HG02852 (cell line): ENCODE measurements at regions not wholly inside any gene's neighbourhood (a gene's known extent, or its start where the extent isn't known, plus 50 kb on each side); places are given as distances from the start of the nearest gene placed in this dataset.

Experiments used
- ATAC-seq: cut with Tn5 transposase; IDR thresholded peaks from one replicate; pipeline ENCODE4 v1.9.1; 2021; ENCODE audit warnings: mild to moderate bottlenecking, moderate library complexity; ENCODE audit not compliant: unreplicated experiment

DNA sequence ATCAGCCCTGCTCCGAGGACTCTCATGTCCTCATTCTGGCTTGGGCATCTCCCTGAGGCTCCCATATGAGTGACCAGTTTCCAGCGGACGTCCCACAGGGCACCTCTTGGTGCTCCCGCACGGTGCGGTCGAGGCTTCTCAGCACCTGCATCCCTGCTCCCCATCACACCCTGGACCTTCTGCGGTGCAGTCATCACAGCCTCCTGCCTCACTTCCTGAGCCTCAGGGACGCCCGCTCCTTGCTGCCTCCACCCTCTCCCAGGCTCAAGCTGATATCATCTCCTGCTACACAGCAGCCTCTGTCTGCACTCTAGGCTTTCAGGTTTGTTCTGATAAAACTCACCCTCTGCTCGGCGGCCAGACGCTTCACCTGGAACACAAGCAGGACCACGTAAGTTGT, 185.0 kb downstream of the TMEM18 start:
- ATAC-seq = no peak

DNA sequence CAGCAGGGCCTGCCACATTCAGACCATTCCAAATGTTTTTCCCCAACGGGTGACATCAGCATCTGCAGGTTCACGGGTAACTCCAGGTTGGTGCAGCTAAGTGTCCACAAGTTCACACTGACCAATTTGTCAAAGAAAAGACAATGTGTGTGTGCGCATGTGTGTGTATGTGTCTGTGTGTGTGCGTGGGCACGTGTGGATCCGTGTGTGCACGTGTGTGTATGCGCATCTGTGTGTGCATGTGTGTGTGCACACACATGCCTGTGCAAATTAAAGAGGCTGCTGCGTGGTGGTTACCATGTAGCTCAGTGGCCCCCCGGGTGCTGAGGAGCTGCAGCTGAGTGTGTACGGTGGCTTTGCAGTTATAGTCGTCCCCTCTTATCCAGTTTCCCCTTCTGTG, 187.4 kb downstream of the TMEM18 start:
- ATAC-seq = no peak

DNA sequence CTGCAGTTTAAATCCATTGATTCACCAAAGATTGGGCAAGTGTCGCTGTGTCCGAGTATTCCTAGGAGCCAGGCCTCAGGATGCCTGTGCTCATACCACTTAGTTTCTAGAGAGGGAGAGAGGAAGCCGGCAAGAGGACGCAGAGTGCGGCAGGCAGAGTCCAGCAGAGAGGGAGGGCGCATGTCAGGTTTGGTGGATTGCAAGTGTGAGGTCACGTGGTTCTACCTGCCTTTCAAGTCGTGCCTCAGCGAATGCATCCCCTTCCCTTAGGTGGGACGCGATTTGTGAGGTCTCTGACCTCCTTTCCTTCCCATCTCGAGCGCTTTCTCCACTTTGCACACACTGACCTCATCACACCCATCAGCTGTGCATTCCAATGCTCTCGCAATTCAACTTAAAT, 188.1 kb downstream of the TMEM18 start:
- ATAC-seq = no peak

DNA sequence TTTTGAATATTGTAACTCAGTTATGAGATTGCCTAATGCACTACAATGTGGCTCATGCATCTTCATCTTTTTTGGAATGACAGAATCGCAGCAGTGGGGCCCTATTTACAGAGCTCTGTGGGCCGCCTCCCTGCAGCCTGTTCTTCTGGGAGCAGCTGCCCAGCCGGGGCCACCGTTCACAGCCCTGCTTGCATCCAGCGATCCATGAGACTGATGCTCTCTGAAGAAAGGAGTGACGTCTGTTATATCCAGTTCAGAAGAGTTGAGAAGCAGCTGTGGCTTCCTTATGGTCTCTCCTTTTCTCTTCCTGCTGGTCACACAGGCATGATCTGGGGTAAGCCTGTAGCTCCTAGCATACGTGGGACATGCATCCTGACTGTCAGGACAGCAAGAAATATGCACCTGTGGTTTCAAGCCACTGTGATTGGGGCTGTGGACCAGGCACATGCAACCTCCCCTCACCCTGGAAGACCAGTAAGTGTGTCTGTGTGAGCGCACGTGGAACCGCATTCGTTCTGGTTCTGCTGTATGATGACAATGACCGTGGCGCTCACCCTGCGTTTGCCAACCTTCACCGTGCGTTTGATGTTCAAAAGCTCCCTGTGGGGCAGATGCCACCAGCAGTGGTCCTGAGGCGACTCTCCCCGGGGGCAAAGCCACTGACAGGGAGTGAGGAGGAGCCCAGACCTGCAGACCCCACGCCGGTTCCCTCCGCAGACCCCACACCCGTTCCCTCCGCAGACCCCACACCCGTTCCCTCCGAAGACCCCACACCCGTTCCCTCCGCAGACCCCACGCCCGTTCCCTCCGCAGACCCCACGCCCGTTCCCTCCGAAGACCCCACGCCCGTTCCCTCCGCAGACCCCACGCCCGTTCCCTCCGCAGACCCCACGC, 189.8 kb downstream of the TMEM18 start:
- ATAC-seq = no peak

DNA sequence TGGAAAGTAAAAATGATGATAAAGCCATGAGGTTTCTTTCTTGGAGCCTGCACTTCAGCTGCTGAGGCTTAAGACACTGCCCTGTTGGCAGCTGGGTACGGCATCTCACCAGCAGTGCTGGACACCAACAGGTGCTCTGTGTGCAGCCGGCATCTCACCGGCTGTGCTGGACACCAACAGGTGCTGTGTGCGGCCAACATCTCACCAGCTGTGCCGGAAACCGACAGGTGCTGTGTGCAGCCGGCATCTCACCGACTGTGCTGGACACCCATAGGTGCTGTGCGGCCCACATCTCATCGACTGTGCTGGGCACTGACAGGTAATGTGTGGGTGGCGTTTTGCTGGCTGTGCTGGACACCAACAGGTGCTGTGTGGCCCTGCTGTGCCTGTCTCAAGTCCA, 190.8 kb downstream of the TMEM18 start:
- no peak for ATAC-seq

DNA sequence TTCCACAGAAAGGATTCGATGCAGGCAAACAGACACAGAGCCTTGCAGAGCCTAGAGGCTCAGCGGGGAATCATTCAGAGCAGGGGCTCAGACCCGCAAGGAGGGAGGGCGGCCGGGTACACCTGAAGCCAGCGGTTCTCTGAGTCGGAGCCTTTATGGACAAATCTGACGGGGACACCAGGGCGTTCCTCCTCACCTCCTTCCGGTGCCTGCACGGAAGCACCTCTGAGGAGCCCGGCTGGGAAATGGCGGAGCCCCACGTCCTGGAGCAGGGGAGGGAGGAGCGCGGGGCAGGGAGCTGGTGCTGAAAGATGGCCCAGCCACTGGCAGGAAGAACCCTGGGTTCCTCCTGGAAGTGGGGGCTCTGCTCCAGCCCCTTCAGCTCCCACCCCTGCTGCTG, 193.5 kb upstream of the ALKAL2 start:
- ATAC-seq = no peak

DNA sequence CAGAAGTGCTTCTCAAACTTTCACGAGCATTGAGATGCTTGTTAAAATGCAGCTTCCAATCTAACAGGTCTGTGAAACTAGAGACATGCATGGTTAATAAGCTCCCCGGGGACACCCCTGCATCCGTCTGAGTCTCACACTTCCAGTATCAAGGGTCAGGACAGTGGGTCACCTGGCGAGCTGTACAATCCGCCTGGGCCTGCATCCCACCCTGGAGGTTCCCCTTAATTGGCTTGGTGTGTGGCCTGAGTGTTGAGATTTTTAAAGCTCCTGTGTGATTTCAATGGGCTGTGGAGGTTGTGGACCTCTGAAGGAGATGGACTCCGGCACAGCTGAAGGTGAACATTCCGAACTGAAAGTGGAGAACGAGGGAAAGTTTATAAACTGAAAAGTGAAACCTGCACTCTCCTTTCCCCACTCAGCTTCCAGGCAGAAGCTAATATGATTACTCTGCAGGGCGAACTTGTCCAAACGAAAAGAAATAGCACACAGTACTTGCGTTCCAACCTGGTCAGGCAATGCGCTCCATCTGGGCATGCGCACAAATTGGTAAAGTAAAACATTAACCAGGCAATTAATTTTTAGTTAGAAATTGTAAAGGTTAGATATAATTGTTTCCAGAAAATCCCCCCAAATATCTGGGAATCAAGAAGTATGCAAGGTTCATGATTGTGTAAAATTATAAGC, 191.7 kb upstream of the ALKAL2 start:
- no peak for ATAC-seq

DNA sequence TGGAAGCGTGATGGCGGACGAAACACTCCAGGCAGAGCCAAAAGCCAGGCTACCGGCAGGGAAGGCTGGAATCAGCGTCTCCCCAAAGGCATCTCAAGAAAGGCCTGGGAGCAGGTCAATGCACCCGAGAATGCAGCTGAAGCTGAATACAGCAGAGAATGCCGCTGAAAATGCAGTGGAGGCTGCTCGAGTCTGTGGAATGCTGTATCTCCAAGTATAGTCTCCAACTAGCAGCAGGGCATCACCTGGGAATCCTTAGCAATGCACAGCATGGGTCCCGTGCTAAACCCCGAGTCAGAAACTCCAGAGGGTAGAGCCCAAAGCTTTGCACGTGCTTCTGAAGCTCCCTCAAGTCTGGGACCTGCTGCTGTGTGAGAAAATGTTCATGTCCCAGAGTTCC, 191.1 kb upstream of the ALKAL2 start:
- no peak for ATAC-seq

DNA sequence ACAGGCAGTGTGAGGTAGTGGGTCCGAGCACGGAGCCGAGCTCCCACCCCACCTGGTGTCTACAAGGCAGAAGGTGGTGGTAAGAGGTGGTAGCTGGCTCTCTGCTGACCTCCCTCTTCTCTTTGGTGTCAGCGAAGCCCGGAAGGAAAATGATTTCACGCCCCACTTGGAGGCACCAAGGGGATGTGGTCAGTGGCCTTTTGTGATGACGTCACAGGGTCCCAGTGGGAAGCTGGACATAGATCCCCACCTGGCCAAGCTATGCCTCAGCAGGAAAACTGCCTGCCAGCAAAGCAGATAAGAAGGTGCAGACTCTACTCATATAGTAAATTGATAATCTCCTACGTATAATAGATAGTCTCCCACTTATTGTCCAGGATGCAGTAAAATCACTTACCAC, 183.7 kb upstream of the ALKAL2 start:
- ATAC-seq = no peak

DNA sequence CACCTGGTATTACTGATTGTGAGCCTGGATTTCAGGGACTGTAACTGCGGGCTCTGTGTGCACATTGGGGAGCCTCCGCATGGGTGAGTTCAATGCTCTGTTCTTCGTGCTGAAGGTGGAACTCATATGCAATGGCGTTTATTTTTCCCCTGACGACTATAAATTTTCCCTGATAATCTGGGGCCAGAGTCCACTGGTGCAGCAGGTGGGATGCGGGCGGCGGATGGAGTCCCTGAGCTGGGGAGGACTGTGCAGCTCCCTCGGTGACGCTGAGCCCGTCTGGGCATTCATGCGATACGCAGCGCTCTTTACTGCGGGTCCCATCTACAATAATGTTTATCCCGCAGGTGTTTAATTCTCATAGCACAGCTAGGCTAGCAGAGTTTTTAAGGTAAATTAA, 181.6 kb upstream of the ALKAL2 start:
- no peak for ATAC-seq

DNA sequence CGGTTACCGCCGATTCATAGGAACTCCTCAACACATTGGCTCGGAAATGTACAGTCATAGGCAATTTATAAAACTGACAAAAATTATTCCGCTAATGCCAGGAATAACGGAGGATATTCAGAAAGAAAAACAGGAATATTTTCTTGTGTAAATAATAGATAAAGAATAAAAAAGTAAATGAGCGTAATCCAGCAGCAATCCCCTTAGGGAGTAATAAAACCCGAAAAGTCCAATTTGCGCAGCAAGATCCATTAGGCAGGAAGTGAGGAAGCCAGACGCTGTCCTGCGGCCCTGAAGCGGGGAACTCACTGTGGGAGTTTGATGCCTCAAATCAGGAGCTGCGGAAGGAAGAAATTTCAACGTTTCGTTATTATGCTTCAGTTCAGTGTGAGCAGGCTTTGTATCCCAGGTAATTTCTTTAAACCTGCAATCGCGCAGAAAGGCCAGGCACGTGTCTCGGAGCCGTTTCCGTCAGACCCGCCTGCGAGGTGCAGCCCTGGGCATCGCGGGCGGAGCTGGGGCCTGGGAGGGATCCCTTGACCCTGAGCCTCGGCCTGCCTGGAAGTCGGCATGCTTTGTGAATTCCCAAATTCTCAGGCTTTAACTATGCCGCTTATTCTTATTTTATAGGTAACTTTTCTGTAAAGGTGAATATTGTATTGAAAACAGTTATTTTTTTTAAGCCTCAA, 180.9 kb upstream of the ALKAL2 start:
- no peak for ATAC-seq

DNA sequence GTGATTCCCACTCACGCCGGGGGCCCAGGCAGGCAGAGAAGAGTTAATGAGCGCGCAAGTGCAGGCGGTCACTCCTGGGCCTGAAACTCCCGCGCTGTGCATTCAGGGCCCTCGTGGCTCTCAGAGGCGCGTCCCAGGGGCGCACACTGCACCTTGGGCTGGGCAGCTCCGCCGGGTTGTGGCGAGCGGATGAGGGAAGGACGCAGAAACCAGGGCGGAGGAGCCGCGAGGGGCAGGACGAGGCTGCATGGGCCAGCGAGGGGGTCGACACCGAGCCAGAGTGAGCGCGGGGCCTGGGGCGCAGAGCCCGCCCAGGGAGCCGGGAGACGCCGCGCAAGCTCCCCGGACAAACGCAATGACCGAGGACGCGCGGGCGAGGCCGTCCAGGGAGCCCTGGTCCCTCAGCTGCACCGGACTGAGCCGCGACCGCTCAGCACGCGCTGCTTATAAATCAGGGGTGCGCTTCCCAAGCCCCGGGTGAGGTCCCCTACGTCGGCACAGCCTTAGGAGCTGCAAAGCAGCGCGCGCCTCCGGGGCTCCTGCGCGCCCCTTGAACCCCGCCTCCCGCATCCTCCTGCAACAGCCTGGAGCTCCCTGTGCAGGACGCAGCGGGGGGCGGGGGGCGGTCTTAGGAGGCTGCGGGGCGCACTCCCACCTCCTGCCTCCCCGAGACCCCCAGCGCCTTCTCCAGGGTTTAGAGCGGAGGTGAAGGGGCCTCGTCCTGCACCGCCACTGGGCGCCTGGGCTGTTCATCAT, 180.2 kb upstream of the ALKAL2 start:
- no peak for ATAC-seq

DNA sequence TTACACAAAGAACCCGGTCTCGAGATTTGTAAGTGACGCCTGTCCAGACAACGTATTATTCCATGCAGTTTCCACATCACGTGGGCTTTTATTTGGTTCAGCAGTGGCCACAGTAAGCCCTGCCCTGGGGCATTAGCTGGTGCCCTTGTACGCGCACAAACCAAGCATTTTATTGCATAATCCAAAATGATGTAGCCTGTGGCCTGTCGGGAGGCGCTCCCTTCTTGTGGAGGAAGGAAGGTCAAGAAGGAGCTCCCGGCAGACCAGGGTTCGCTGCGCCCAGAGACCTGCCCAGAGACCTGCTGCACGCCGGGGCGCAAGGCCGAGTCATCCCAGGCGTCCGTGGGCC, 179.6 kb upstream of the ALKAL2 start:
- no peak for ATAC-seq

DNA sequence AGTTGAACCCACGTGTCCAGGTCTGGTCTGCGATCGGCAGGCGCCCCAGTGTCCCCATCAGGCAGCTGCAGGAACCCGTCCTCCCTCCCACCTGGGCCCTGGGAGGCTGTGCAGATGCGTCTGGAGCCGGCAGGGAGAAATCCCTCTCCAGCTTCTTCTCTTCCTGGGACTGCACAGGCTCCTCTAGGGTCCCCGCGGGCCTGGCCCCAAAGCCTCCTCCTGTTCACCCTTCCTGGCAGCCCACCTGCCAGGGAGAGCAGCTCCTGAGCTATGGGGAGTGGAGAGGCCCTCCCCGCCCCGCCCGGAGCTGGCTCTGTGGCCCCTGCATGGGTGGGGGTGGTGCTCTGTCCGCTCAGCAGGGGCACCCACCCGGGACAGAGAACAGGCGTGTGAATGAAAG, 179.2 kb upstream of the ALKAL2 start:
- ATAC-seq = no peak

DNA sequence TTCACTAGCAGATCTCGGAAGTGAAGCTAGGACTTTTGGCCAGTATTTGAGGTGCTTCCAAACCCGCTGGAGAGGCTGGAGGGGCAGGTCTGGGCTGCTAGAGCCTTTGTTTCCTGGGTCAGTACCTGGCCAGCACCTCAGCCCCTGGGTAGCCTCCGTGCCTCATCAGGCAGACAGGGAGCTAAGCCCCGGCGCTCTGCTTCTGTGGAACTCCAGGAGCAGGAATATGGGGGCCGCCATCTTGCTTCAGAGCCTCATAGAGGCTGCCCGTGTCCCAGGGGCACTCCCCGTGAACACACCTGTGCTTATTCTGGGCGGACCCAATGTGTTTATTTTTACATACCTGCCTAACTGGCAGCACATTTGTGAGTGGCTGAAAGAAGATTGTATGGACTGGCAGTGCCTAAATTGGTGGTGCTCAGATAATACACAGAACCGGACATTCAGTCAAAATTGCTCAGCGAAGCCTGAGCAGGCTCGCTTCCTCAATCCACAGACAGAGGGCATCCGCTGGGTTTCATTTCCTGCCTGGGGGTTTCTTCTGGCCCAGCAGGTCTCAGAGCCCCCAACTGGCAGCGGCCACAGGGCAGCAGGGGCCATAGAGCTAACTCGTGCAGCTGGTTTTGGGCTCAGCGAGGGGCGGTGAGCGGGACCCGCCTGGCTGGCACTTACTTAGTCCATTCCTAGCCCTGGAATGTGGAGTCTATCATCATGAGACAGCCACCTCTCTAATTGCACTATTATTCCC, 176.8 kb upstream of the ALKAL2 start:
- no peak for ATAC-seq

DNA sequence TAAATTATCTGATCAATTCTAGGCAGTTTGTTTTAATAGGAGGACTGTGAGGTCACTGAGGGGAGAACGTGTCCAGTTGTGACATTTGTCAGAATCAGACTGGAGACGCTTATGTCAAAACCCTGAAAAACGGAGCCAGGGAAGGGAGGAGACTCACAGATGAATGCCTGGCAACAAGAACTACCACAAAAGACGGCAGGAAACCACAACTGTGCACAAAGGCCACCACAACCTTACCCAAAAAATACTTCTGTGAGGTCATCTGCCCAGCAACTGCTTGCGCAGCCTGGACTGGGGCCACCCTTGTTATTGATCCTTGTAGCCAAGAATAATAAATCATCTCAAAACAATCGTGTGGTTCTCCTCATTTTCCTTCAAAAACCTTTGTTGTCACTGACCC, 173.0 kb upstream of the ALKAL2 start:
- peak; percentile 91 for ATAC-seq

DNA sequence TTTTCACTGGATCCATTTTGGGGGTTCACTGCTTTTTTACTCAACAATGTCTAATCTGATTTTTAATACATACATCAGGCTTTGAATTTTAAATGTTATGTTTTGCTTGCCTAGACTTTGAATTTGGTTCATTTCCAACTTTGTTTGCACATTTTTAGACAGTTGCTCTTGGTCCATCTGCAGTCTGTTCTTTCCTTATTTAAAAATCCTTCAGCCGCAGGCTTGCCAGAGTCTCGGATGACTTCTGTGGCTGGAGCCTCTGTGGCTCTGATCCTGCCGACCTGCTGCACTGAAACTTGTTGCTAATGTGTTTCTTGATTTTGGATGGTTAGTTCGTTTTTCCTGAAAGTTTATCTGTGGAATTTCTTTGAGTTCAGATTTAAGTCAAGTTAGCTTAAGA, 172.0 kb upstream of the ALKAL2 start:
- no peak for ATAC-seq

DNA sequence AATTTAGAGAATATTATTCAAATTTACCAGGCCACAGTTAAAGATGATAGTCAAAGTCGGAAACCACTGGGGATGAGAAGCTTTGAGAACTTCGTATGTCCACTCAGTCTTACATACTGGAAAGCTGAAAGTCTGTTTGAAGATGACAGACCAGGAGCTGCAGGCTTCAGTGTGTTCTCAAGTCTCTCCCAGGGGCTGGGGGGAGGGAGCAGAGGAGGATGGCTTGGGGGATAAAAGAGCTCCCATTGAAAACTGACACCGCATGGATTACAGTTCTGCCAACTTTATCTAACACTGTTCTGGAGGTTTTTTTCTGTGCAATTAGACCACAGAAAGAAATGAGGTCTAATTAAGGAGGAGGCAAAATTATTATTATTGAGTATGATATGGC, 170.5 kb upstream of the ALKAL2 start:
- ATAC-seq = no peak

DNA sequence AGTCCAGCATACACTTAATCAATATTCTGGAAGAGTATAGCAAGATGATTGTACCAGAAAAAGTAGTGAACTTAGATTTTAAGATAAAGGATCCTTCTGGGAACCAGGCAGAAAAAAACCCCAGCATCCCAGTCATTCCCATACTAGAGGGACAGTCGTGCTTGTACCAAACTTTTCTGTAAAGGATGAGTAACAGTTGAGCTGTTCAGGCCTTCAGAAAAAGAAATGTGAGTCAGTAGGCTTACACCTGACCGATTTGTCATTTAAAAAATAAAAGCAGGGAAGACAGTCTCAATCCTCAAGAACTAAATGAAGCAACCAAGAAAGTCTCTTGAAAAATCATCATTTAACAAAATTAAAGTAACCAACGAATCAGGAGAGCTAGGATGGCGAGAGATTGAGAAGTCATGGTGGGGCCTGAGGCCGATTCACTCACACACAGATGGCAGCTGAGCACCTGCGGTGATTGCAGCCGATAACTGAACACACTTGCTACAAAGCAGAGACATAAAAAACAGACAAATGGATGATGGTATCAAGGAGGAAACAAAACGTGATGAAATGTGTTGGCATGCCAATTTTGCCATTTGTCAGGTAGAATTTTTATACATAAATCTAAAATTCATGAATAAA, 170.0 kb upstream of the ALKAL2 start:
- no peak for ATAC-seq

DNA sequence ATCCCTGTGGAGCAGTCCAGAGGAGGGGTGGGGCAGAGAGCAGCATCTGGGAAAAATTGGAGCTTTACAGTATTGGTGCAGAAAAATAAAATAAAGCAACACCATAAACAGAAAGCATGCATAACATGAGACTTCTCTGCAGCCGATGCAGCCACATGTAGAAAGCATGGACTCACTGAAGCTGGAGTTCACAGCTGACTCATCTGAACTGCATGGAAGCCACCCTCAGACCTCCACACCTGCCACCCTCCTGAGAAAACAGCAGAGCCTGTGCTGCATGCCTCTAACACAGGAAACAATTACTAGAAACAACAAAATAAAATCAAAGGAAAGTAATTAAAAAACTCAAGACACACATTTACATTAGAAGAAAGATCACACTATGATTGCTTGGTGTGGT, 169.4 kb upstream of the ALKAL2 start:
- no peak for ATAC-seq
